Peyer's patch (tissue), 4 donors: ENCODE measurements at regions not wholly inside any gene's neighbourhood (a gene's known extent, or its start where the extent isn't known, plus 50 kb on each side); places are given as distances from the start of the nearest gene placed in this dataset.

Source experiments
- DNase-seq, 3 donors: peaks; one replicate each; pipeline ENCODE4 v3.0.0-alpha.2; 2017 to 2019
- H3K27ac ChIP-seq, 4 donors: fragments of 200-600 bp; sonication (generic); one replicate each; pipeline ENCODE4 v1.5.1; 2016 to 2019
- H3K27me3 ChIP-seq, 2 donors: fragments of 200-600 bp; sonication (generic); one replicate each; pipeline ENCODE4 v1.5.1; 2019
- H3K36me3 ChIP-seq, 3 donors: fragments of 200-600 bp; sonication (generic); one replicate each; pipeline ENCODE4 v1.5.1; 2016 to 2019
- H3K4me1 ChIP-seq, 4 donors: fragments of 200-600 bp; sonication (generic); one replicate each; pipeline ENCODE4 v1.5.1; 2016 to 2019
- H3K4me3 ChIP-seq, 4 donors: fragments of 200-600 bp; sonication (generic); 1 replicate in 3 of 4; 2 replicates in 1 of 4; pipeline ENCODE4 v1.5.1; 2016 to 2019; ENCODE audit warnings: mild to moderate bottlenecking in 1 of 4
- H3K9me3 ChIP-seq, 4 donors: fragments of 200-600 bp; sonication (generic); one replicate each; pipeline ENCODE4 v1.5.1; 2016 to 2019; ENCODE audit warnings: mild to moderate bottlenecking in 1 of 4
- CTCF ChIP-seq, 6 experiments: fragments of 450-650 bp in 4 of 6; fragments of 200-600 bp in 2 of 6; sonication (generic) in 1 of 6; IDR thresholded peaks; one replicate each; pipeline ENCODE4 v1.5.1; 2017 to 2019; ENCODE audit warnings: antibody characterized with exemption in 6 of 6, mild to moderate bottlenecking in 3 of 6, moderate library complexity in 1 of 6
- POLR2A ChIP-seq, 2 donors: fragments of 450-650 bp; IDR thresholded peaks; one replicate each; pipeline ENCODE4 v1.5.1; 2017; ENCODE audit warnings: antibody characterized with exemption in 2 of 2, mild to moderate bottlenecking in 2 of 2, moderate library complexity in 2 of 2

- H3K9me3 ChIP-seq: no peaks in the 10 kb centered on the region
- DNase-seq: no peak
- no peak for TF ChIP-seq POLR2A (IDR thresholded peaks at IDR 0.05)
- TF ChIP-seq CTCF (IDR thresholded peaks at IDR 0.05): no peak
- no peak overlapping the region for H3K4me3 ChIP-seq
- H3K27me3 ChIP-seq: no peaks in the 10 kb centered on the region
- H3K4me1 ChIP-seq: no peaks in the 10 kb centered on the region
- no peaks in the 10 kb centered on the region for H3K36me3 ChIP-seq
- no peak overlapping the region for H3K27ac ChIP-seq
Measured at GRCh38 chr7:88686468-88687229, 72.9 kb upstream of the ZNF804B start.

GRCh38 chr7:88681682-88682081 lies 77.8 kb upstream of the ZNF804B start:
- DNase-seq: no peak
- TF ChIP-seq POLR2A (IDR thresholded peaks at IDR 0.05) (no peak), CTCF (IDR thresholded peaks at IDR 0.05) (no peak)

GRCh38 chr7:88670536-88670935 lies 89.0 kb upstream of the ZNF804B start:
- no peak for DNase-seq
- Histone ChIP-seq H3K4me1 (no peaks in the 10 kb centered on the region), H3K27me3 (no peaks in the 10 kb centered on the region), H3K4me3 (no peak overlapping the region), H3K36me3 (no peaks in the 10 kb centered on the region), H3K9me3 (no peaks in the 10 kb centered on the region), H3K27ac (no peak overlapping the region)
- no peak for TF ChIP-seq POLR2A (IDR thresholded peaks at IDR 0.05)
- no peak for TF ChIP-seq CTCF (IDR thresholded peaks at IDR 0.05)

More at GRCh38 chr7:88681682-88682081, 77.8 kb upstream of the ZNF804B start:
- H3K4me1 ChIP-seq: no peaks in the 10 kb centered on the region
- no peak overlapping the region for H3K27ac ChIP-seq
- H3K27me3 ChIP-seq: no peaks in the 10 kb centered on the region
- no peaks in the 10 kb centered on the region for H3K9me3 ChIP-seq
- H3K4me3 ChIP-seq: no peak overlapping the region
- H3K36me3 ChIP-seq: no peaks in the 10 kb centered on the region

GRCh38 chr7:88669913-88670312 lies 89.6 kb upstream of the ZNF804B start:
- DNase-seq: no peak
- Histone ChIP-seq H3K36me3 (no peaks in the 10 kb centered on the region), H3K27ac (no peak overlapping the region), H3K9me3 (no peaks in the 10 kb centered on the region), H3K4me1 (no peaks in the 10 kb centered on the region), H3K4me3 (no peak overlapping the region), H3K27me3 (no peaks in the 10 kb centered on the region)
- TF ChIP-seq CTCF (IDR thresholded peaks at IDR 0.05): no peak
- TF ChIP-seq POLR2A (IDR thresholded peaks at IDR 0.05): no peak

- Histone ChIP-seq H3K27me3 (no peaks in the 10 kb centered on the region), H3K36me3 (no peaks in the 10 kb centered on the region), H3K4me3 (no peak overlapping the region), H3K9me3 (no peaks in the 10 kb centered on the region), H3K27ac (no peak overlapping the region), H3K4me1 (no peaks in the 10 kb centered on the region)
- DNase-seq: no peak
- TF ChIP-seq CTCF (IDR thresholded peaks at IDR 0.05) (no peak), POLR2A (IDR thresholded peaks at IDR 0.05) (no peak)
Measured at GRCh38 chr7:88668591-88668990, 90.9 kb upstream of the ZNF804B start.
